Kidney epithelial cell (primary cell): ENCODE measurements at regions not wholly inside any gene's neighbourhood (a gene's known extent, or its start where the extent isn't known, plus 50 kb on each side); places are given as distances from the start of the nearest gene placed in this dataset.
"Not testable (repeated sequence)": the region's sequence is repeated elsewhere in the genome, so short reads cannot be mapped to it uniquely, and the experiment has no call there.

Experiments
- DNase-seq: peaks from one replicate; pipeline ENCODE4 v3.0.0-alpha.2; 2010; ENCODE audit warnings: low read depth
- H3K27me3 ChIP-seq: 2 replicates; pipeline ENCODE4 v1.6.0; 2011; ENCODE audit warnings: low read length; ENCODE audit not compliant: control insufficient read depth, insufficient read depth
- H3K36me3 ChIP-seq: 2 replicates; pipeline ENCODE4 v1.5.1; 2011; ENCODE audit warnings: low read length; ENCODE audit not compliant: control insufficient read depth, insufficient read depth
- H3K4me3 ChIP-seq: 2 replicates; pipeline ENCODE4 v1.5.1; 2011; ENCODE audit warnings: low read depth, mild to moderate bottlenecking, control low read depth, low read length
- CTCF ChIP-seq: IDR thresholded peaks from 2 replicates; pipeline ENCODE4 v1.5.1; 2011; ENCODE audit warnings: mild to moderate bottlenecking, moderate library complexity, low read length, control low read depth, inconsistent platforms; ENCODE audit not compliant: insufficient read depth, poor library complexity, severe bottlenecking

DNA sequence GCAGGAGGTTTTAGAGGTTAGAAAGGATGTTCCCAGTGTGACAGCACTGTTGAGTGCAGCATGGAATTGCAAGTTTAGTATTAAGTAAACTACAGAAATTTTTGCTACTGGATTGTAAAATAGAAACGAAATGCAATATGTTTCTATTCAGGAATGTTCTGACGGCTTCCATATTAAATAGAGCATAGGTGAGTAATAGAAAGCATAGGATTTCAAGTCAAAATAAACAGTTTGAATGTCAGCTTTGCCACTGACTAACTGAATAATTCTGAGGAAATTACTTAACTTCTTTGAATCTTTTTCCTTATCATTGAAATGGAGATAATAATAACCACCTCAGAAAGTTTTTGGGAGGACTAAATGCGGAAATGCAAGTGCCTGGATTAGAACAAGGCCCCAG, 331.9 kb upstream of the GK2 start:
- Histone ChIP-seq H3K27me3 (no peaks in the 10 kb centered on the region), H3K36me3 (no peaks in the 10 kb centered on the region), H3K4me3 (no peak overlapping the region)
- no peak for TF ChIP-seq CTCF
- DNase-seq: no peak

DNA sequence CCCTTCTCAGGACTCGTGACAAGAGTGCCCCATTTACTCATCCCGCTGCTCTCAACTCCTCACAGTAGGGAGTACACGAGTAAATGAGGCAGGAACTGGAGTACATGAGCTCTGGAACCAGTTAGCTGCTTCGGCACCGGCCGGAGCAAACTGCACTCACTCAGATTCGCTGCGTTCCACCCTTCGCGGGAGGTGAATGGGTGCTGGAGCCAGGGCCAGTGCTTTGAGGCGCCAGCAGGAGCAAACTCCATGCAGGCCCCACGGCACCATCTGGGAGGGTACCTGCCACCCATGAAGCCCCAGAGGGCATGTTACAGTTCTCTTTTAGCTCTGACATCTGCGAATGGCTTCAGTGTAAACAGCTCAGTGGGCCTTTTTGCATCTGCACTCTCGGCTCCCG, 315.5 kb upstream of the GK2 start:
- TF ChIP-seq CTCF: no peak
- no peak for DNase-seq
- no peak overlapping the region for H3K4me3 ChIP-seq
- no peaks in the 10 kb centered on the region for H3K27me3 ChIP-seq
- H3K36me3 ChIP-seq: no peaks in the 10 kb centered on the region

DNA sequence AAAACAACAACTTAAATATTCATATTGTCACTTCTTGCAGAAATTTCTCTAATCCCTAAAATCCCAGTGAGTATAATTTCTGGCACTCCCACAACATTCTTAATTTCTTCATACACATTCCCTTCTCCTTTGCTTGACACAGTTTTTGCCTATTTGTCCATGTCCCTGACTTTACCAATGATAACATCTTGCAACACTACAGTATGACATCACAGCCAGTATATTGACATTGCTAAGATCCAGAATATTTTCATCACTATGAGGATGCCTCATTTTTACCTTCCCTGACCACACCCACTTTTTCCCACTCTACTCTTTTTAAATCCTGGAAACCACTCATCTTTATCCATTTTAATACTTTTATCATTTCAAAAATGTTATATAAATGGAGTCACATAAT, 292.3 kb upstream of the GK2 start:
- no peaks in the 10 kb centered on the region for H3K36me3 ChIP-seq
- H3K27me3 ChIP-seq: no peaks in the 10 kb centered on the region
- no peak for TF ChIP-seq CTCF
- DNase-seq: no peak
- H3K4me3 ChIP-seq: no peak overlapping the region

- H3K4me3 ChIP-seq: no peak overlapping the region
- no peaks in the 10 kb centered on the region for H3K36me3 ChIP-seq
- H3K27me3 ChIP-seq: no peaks in the 10 kb centered on the region
- no peak for DNase-seq
- no peak for TF ChIP-seq CTCF
These were observed 289.4 kb upstream of the GK2 start for GRCh38 chr4:79697444-79697843.

DNA sequence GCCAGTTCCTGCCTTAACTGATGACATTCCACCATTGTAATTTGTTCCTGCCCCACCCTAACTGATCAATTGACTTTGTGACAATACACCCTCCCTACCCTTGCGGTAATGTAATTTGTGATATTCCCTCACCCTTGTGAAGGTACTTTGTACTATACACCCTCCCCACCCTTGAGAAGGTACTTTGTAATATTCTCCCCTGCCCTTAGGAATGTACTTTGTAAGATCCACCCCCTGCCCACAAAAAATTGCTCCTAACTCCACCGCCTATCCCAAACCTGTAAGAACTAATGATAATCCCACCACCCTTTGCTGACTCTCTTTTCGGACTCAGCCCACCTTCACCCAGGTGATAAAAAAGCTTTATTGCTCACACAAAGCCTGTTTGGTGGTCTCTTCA, 288.5 kb upstream of the GK2 start:
- DNase-seq, H3K27me3 ChIP-seq, H3K4me3 ChIP-seq, H3K36me3 ChIP-seq: not testable (repeated sequence)

DNA sequence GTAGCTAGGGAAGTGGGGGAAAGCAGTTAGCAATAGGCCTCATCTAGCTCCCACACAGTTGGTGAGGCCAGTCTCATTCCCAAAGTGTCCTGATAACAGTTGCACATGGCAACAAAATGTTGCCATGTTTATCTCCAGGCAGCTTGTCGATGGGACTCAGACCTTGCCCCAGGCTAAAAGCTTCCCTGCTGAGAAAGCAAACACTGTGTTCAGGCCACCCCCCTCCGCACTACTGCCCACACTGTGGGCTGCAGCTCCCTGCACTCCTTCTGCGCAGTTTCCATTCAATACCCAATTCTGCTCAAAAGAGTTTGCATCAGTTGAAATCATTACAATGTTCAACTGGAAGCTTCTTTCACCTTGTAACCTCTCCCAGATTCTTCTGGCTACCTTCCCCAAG, 287.8 kb upstream of the GK2 start:
- DNase-seq: no peak
- Histone ChIP-seq H3K36me3 (no peaks in the 10 kb centered on the region), H3K4me3 (no peak overlapping the region), H3K27me3 (no peaks in the 10 kb centered on the region)
- TF ChIP-seq CTCF: no peak
